ENCODE measurements at regions not wholly inside any gene's neighbourhood (a gene's known extent, or its start where the extent isn't known, plus 50 kb on each side); places are given as distances from the start of the nearest gene placed in this dataset.
"Not testable (repeated sequence)": the region's sequence is repeated elsewhere in the genome, so short reads cannot be mapped to it uniquely, and the experiment has no call there.

GRCh38 chr6:95742767-95743289, 165.5 kb downstream of the MANEA start:
- TF ChIP-seq CTCF (IDR thresholded peaks at IDR 0.05), result no peak
- Histone ChIP-seq H3K4me1 (no peaks in the 10 kb centered on the region), H3K9me3 (no peaks in the 10 kb centered on the region), H3K9ac (ENCODE audit: low read depth in 2 of 2, low read length in 2 of 2) (no peak overlapping the region), H3K4me3 (no peak overlapping the region), H3K27me3 (no peaks in the 10 kb centered on the region), H3K36me3 (no peaks in the 10 kb centered on the region), H3K27ac (no peak overlapping the region)
- no peak for DNase-seq
- intact Hi-C loops (cut with DNase I), result no loop called here

GRCh38 chr6:95743591-95743990, 166.3 kb downstream of the MANEA start:
- H3K27ac ChIP-seq, result no peak overlapping the region
- no peak for TF ChIP-seq CTCF (IDR thresholded peaks at IDR 0.05)
- H3K27me3 ChIP-seq, result no peaks in the 10 kb centered on the region
- intact Hi-C loops (cut with DNase I), result no loop called here
- H3K9ac ChIP-seq (ENCODE audit: low read depth in 2 of 2, low read length in 2 of 2), result no peak overlapping the region
- no peaks in the 10 kb centered on the region for H3K9me3 ChIP-seq
- H3K36me3 ChIP-seq, result no peaks in the 10 kb centered on the region
- H3K4me3 ChIP-seq, result no peak overlapping the region
- no peak for DNase-seq
- H3K4me1 ChIP-seq, result no peaks in the 10 kb centered on the region

- intact Hi-C loops (cut with DNase I); H3K36me3 ChIP-seq; DNase-seq: not testable (repeated sequence)
Measured at GRCh38 chr6:95758236-95759069, 181.1 kb downstream of the MANEA start.

GRCh38 chr6:95767897-95768463, 190.6 kb downstream of the MANEA start:
- no peaks in the 10 kb centered on the region for H3K36me3 ChIP-seq
- DNase-seq, result no peak
- no peak overlapping the region for H3K9ac ChIP-seq (ENCODE audit: low read depth in 2 of 2, low read length in 2 of 2)
- H3K9me3 ChIP-seq, result no peaks in the 10 kb centered on the region
- H3K27me3 ChIP-seq, result no peaks in the 10 kb centered on the region
- H3K4me3 ChIP-seq, result no peak overlapping the region
- TF ChIP-seq CTCF (IDR thresholded peaks at IDR 0.05), result no peak
- intact Hi-C loops (cut with DNase I), result no loop called here
- no peak overlapping the region for H3K27ac ChIP-seq
- no peaks in the 10 kb centered on the region for H3K4me1 ChIP-seq

More at GRCh38 chr6:95758236-95759069, 181.1 kb downstream of the MANEA start:
- not testable (repeated sequence) for H3K9ac ChIP-seq (ENCODE audit: low read depth in 2 of 2, low read length in 2 of 2); H3K27me3 ChIP-seq; H3K4me3 ChIP-seq; H3K27ac ChIP-seq; H3K4me1 ChIP-seq; H3K9me3 ChIP-seq

- Histone ChIP-seq H3K27ac (no peak overlapping the region), H3K4me1 (no peaks in the 10 kb centered on the region), H3K27me3 (no peaks in the 10 kb centered on the region), H3K9me3 (no peaks in the 10 kb centered on the region), H3K36me3 (no peaks in the 10 kb centered on the region), H3K9ac (ENCODE audit: low read depth in 2 of 2, low read length in 2 of 2) (no peak overlapping the region), H3K4me3 (no peak overlapping the region)
- DNase-seq, result no peak
- no peak for TF ChIP-seq CTCF (IDR thresholded peaks at IDR 0.05)
- intact Hi-C loops (cut with DNase I), result no loop called here
Measured at GRCh38 chr6:95768539-95768938, 191.2 kb downstream of the MANEA start.

GRCh38 chr6:95777338-95777737, 200.0 kb downstream of the MANEA start:
- Histone ChIP-seq H3K4me3 (no peak overlapping the region), H3K27me3 (no peaks in the 10 kb centered on the region), H3K4me1 (no peaks in the 10 kb centered on the region), H3K9me3 (no peaks in the 10 kb centered on the region), H3K9ac (ENCODE audit: low read depth in 2 of 2, low read length in 2 of 2) (no peak overlapping the region), H3K27ac (no peak overlapping the region), H3K36me3 (no peaks in the 10 kb centered on the region)
- intact Hi-C loops (cut with DNase I), result no loop called here
- TF ChIP-seq CTCF (IDR thresholded peaks at IDR 0.05), result no peak
- no peak for DNase-seq
